ENCODE measurements at regions not wholly inside any gene's neighbourhood (a gene's known extent, or its start where the extent isn't known, plus 50 kb on each side); places are given as distances from the start of the nearest gene placed in this dataset.

DNA sequence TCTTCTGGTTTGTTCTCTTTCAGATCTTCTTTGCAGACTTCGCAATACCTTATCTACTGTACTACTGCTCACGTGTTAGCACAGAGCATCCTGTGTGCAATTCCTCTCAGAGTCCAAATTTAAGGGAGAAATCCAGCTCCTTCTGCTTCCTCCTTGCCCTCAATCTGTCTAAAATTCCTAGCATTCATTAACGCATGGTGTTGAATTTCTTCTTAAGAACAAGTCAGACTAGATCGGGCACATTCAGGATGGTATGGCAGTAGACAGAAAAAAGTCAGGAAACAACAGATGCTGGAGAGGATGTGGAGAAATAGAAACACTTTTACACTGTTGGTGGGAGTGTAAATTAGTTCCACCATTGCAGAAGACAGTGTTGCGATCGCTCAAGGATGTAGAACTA, 206.1 kb upstream of the CDH7 start:
- TF ChIP-seq POLR2A (IDR thresholded peaks at IDR 0.05; ENCODE audit: low read length) (no peak), GATA1 (IDR thresholded peaks at IDR 0.05; ENCODE audit: low read depth, low read length) (no peak)
